D721Med (cell line): ENCODE measurements at regions not wholly inside any gene's neighbourhood (a gene's known extent, or its start where the extent isn't known, plus 50 kb on each side); places are given as distances from the start of the nearest gene placed in this dataset.
"Not testable (repeated sequence)": the region's sequence is repeated elsewhere in the genome, so short reads cannot be mapped to it uniquely, and the experiment has no call there.

Experiments
- DNase-seq: peaks from one replicate; pipeline ENCODE4 v3.0.0; 2011; ENCODE audit warnings: low spot score; ENCODE audit not compliant: insufficient read length
- FAIRE-seq: peaks from 2 replicates; lab custom pipeline; 2011; peaks lifted over from hg19 to GRCh38; lab: Jason Lieb, UNC
- CTCF ChIP-seq: IDR thresholded peaks from 2 replicates; pipeline ENCODE4 v1.5.1; 2012; ENCODE audit warnings: mild to moderate bottlenecking, control low read depth; ENCODE audit not compliant: insufficient read depth; ENCODE audit errors: missing control alignments

- no peak for FAIRE-seq
- TF ChIP-seq CTCF = no peak
- DNase-seq = no peak
These were observed 150.0 kb downstream of the ADSS2 start for GRCh38 chr1:244301595-244302130.

GRCh38 chr1:244302876-244303609 lies 148.7 kb downstream of the ADSS2 start:
- no peak for TF ChIP-seq CTCF
- FAIRE-seq (no peak), DNase-seq (no peak)

GRCh38 chr1:244303610-244303969 lies 148.1 kb downstream of the ADSS2 start:
- no peak for TF ChIP-seq CTCF
- DNase-seq (no peak), FAIRE-seq (no peak)

- TF ChIP-seq CTCF = no peak
- DNase-seq (no peak), FAIRE-seq (no peak)
These were observed 147.6 kb downstream of the ADSS2 start for GRCh38 chr1:244304156-244304555.

- no peak for DNase-seq
- no peak for TF ChIP-seq CTCF
- no peak for FAIRE-seq
These were observed 147.1 kb downstream of the ADSS2 start for GRCh38 chr1:244304656-244305055.

GRCh38 chr1:244305776-244306341 lies 145.8 kb downstream of the ADSS2 start:
- no peak for TF ChIP-seq CTCF
- DNase-seq (no peak), FAIRE-seq (no peak)

- FAIRE-seq (no peak), DNase-seq (no peak)
These were observed 145.2 kb downstream of the ADSS2 start for GRCh38 chr1:244306544-244306943.

GRCh38 chr1:244309191-244309590 lies 142.5 kb downstream of the ADSS2 start:
- not testable (repeated sequence) for DNase-seq, FAIRE-seq

More at GRCh38 chr1:244306544-244306943, 145.2 kb downstream of the ADSS2 start:
- no peak for TF ChIP-seq CTCF
